Activated CD8-positive, alpha-beta T cell treated with anti-CD3 and anti-CD28 coated beads for 36 hours (primary cell): ENCODE measurements at regions not wholly inside any gene's neighbourhood (a gene's known extent, or its start where the extent isn't known, plus 50 kb on each side); places are given as distances from the start of the nearest gene placed in this dataset.

Source experiments
- ATAC-seq: fragments of 200-7000 bp; cut with Tn5 transposase; one replicate; pipeline ENCODE4 v1.10.0; 2021; ENCODE audit warnings: mild to moderate bottlenecking, moderate library complexity
- CTCF ChIA-PET: fragments of 350-600 bp; sonication (Branson Sonifier 250); formaldehyde crosslinking; loops from one replicate; lab custom pipeline; 2021; ENCODE audit warnings: antibody characterized with exemption; lab: Charles Lee
- POLR2A ChIA-PET: fragments of 350-600 bp; sonication (Branson Sonifier 250); formaldehyde crosslinking; loops from one replicate; lab custom pipeline; 2021; ENCODE audit warnings: antibody characterized with exemption; lab: Charles Lee
- DNase-seq: peaks from one replicate; pipeline ENCODE4 v3.0.0-alpha.2; 2020
- H3K27ac Mint-ChIP-seq: one replicate; pipeline ENCODE4 v1.8.0; 2021; ENCODE audit warnings: mild to moderate bottlenecking, mixed read lengths
- H3K27me3 Mint-ChIP-seq: one replicate; pipeline ENCODE4 v1.8.0; 2021; ENCODE audit warnings: mixed read lengths
- H3K36me3 Mint-ChIP-seq: one replicate; pipeline ENCODE4 v1.8.0; 2021; ENCODE audit warnings: low read depth, mixed read lengths
- H3K4me1 Mint-ChIP-seq: one replicate; pipeline ENCODE4 v1.8.0; 2021; ENCODE audit warnings: low read depth, mixed read lengths
- H3K4me3 Mint-ChIP-seq: one replicate; pipeline ENCODE4 v1.8.0; 2021; ENCODE audit warnings: mild to moderate bottlenecking, moderate library complexity, mixed read lengths
- H3K9me3 Mint-ChIP-seq: one replicate; pipeline ENCODE4 v1.8.0; 2021; ENCODE audit warnings: mixed read lengths
- intact Hi-C: fragments of 100-400 bp; cut with micrococcal nuclease; formaldehyde crosslinking; loops from one replicate; pipeline ENCODE4 v1.10.0; 2022
- TF ChIP-seq, protein P1 (sequence below): fragments of 200-600 bp; IDR thresholded peaks from one replicate; pipeline ENCODE4 v1.8.0; 2022; ENCODE audit warnings: antibody characterized with exemption, mild to moderate bottlenecking

DNA sequence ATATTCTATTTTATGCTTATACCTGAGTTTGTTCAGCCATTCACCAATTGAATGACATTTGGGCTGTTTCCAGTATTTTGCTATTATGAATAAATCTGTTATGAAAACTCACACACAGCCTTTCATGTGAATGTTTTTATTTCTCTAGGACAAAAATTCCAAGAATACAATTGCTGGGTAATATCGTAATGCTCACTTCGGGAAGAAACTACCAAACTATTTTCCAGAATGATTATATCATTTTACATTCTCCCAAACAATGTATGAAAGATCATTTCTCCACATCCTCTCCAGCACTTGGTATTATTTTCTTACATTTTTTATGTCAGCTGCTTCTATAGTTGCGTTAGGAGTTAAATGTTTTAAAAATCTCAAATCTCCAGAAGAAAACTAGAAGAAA, 58.3 kb upstream of the LHFPL2 start:
- H3K27me3 Mint-ChIP-seq: peaks cover 2% of the 10 kb centered on the region
- ChIA-PET POLR2A (no interaction called here), CTCF (no interaction called here)
- H3K27ac Mint-ChIP-seq: no peak overlapping the region
- H3K4me3 Mint-ChIP-seq: no peak overlapping the region
- no peak for ATAC-seq
- intact Hi-C loops: no loop called here
- no peaks in the 10 kb centered on the region for H3K4me1 Mint-ChIP-seq
- TF ChIP-seq, protein P1, sequence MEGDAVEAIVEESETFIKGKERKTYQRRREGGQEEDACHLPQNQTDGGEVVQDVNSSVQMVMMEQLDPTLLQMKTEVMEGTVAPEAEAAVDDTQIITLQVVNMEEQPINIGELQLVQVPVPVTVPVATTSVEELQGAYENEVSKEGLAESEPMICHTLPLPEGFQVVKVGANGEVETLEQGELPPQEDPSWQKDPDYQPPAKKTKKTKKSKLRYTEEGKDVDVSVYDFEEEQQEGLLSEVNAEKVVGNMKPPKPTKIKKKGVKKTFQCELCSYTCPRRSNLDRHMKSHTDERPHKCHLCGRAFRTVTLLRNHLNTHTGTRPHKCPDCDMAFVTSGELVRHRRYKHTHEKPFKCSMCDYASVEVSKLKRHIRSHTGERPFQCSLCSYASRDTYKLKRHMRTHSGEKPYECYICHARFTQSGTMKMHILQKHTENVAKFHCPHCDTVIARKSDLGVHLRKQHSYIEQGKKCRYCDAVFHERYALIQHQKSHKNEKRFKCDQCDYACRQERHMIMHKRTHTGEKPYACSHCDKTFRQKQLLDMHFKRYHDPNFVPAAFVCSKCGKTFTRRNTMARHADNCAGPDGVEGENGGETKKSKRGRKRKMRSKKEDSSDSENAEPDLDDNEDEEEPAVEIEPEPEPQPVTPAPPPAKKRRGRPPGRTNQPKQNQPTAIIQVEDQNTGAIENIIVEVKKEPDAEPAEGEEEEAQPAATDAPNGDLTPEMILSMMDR: no peak
- H3K9me3 Mint-ChIP-seq: no peaks in the 10 kb centered on the region
- DNase-seq: no peak
- no peaks in the 10 kb centered on the region for H3K36me3 Mint-ChIP-seq

DNA sequence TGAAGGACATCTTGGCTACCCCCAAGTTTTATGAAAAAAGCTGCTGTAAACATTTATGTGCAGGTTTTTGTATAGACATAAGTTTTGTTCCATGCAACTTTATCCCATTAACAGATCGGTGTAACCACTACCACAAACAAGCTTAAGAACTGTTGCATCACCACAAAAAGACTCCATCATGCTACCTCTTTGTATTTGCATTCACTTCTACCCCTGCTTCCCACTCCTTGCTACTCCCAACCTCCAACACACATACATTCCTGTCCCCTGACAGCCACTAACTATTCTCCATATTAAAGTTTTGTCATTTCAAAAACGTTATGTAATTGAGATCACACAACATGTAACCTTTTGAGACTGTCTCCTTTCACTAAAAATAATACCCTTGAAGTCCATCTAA, 57.8 kb upstream of the LHFPL2 start:
- no peak for DNase-seq
- H3K4me3 Mint-ChIP-seq: no peak overlapping the region
- H3K9me3 Mint-ChIP-seq: no peaks in the 10 kb centered on the region
- no peaks in the 10 kb centered on the region for H3K4me1 Mint-ChIP-seq
- no peak for ATAC-seq
- POLR2A ChIA-PET: no interaction called here
- intact Hi-C loops: no loop called here
- TF ChIP-seq, protein P1: no peak
- no peak overlapping the region for H3K27ac Mint-ChIP-seq
- H3K27me3 Mint-ChIP-seq: peaks cover 2% of the 10 kb centered on the region
- CTCF ChIA-PET: no interaction called here
- no peaks in the 10 kb centered on the region for H3K36me3 Mint-ChIP-seq

DNA sequence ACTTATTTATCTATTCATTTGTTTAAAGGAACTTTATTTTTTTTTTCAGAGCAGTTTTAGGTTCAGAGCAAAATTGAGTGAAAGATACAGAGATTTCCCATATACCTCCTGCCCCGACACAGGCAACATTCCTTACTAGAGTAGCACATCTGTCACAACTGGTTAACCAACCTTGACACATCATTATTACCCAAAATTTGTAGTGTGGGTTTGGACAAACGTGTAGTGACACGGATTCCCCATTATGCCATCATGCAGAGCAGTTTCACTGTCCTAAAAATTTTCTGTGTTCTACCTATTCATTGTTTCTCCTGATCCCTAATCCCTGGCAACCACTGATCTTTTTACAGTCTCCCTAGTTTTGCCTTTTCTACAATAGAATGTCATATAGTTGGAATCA, 57.3 kb upstream of the LHFPL2 start:
- ATAC-seq: no peak
- no peaks in the 10 kb centered on the region for H3K4me1 Mint-ChIP-seq

DNA sequence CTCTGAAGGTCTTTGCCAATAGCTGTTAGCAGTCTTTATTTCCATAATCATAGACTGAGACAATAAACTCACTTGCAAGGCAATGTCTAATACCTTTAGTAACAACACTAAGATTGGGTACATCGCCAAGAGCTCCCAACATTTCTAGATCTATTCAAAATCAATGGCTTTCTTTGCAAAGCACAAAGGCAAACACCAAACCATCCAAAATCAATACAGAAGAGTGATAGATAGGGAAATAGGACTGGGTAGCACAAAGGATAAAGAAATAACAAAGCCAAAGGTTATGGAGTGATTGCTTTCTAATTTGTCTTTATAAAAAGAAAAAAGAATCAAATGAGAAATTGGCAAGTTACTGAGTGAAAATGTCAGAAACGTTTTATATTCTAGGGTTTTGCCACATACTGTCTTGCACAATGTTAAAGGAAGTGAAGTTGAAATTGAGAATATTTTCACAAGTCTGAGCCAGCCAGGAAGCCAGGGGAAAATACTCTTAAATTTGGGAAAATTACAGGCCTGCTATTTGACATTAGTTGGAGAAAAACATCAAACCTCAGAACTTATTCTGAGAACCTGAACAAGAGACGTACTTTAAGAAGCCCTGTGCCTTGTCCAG, 53.3 kb upstream of the LHFPL2 start:
- H3K27me3 Mint-ChIP-seq: peaks cover 2% of the 10 kb centered on the region
- no peak for ATAC-seq
- H3K27ac Mint-ChIP-seq: no peak overlapping the region
- no peak for DNase-seq
- no peaks in the 10 kb centered on the region for H3K4me1 Mint-ChIP-seq
- ChIA-PET CTCF (no interaction called here), POLR2A (no interaction called here)
- H3K36me3 Mint-ChIP-seq: no peaks in the 10 kb centered on the region
- H3K9me3 Mint-ChIP-seq: no peaks in the 10 kb centered on the region
- TF ChIP-seq, protein P1: no peak
- intact Hi-C loops: no loop called here
- no peak overlapping the region for H3K4me3 Mint-ChIP-seq

More for the DNA sequence above, 57.3 kb upstream of the LHFPL2 start:
- no peak for DNase-seq
- Mint-ChIP-seq H3K4me3 (no peak overlapping the region), H3K9me3 (no peaks in the 10 kb centered on the region), H3K27me3 (peaks cover 2% of the 10 kb centered on the region), H3K36me3 (no peaks in the 10 kb centered on the region), H3K27ac (no peak overlapping the region)
- TF ChIP-seq, protein P1: no peak
- CTCF ChIA-PET: no interaction called here
- intact Hi-C loops: no loop called here
- POLR2A ChIA-PET: no interaction called here

- intact Hi-C loops: no loop called here
- no peaks in the 10 kb centered on the region for H3K4me1 Mint-ChIP-seq
- ChIA-PET POLR2A (no interaction called here), CTCF (no interaction called here)
- H3K9me3 Mint-ChIP-seq: no peaks in the 10 kb centered on the region
- DNase-seq (no peak), ATAC-seq (no peak)
- no peak overlapping the region for H3K4me3 Mint-ChIP-seq
- H3K27ac Mint-ChIP-seq: no peak overlapping the region
- peaks cover 3% of the 10 kb centered on the region for H3K27me3 Mint-ChIP-seq
- TF ChIP-seq, protein P1: no peak
- H3K36me3 Mint-ChIP-seq: no peaks in the 10 kb centered on the region
Observed at GRCh38 chr5:78699552-78700153, 51.1 kb upstream of the LHFPL2 start.
